Bronchial epithelial cell (primary cell): ENCODE measurements at regions not wholly inside any gene's neighbourhood (a gene's known extent, or its start where the extent isn't known, plus 50 kb on each side); places are given as distances from the start of the nearest gene placed in this dataset.

Experiments
- DNase-seq: peaks from one replicate; pipeline ENCODE4 v3.0.0-alpha.2; 2010; ENCODE audit warnings: low read depth
- FAIRE-seq: peaks from 2 replicates; lab custom pipeline; 2011; peaks lifted over from hg19 to GRCh38; lab: Jason Lieb, UNC
- H3K27me3 ChIP-seq: 2 replicates; pipeline ENCODE4 v1.5.1; 2011; ENCODE audit warnings: low read length; ENCODE audit not compliant: control insufficient read depth, insufficient read depth
- H3K36me3 ChIP-seq: 2 replicates; pipeline ENCODE4 v1.5.1; 2011; ENCODE audit warnings: low read length; ENCODE audit not compliant: control insufficient read depth, insufficient read depth
- H3K4me3 ChIP-seq: 2 replicates; pipeline ENCODE4 v1.5.1; 2011; ENCODE audit warnings: mild to moderate bottlenecking, low read depth, low read length, control low read depth
- CTCF ChIP-seq: IDR thresholded peaks from 2 replicates; pipeline ENCODE4 v1.5.1; 2011; ENCODE audit warnings: mild to moderate bottlenecking, moderate library complexity, low read length, control low read depth, inconsistent platforms; ENCODE audit not compliant: insufficient read depth, severe bottlenecking

DNA sequence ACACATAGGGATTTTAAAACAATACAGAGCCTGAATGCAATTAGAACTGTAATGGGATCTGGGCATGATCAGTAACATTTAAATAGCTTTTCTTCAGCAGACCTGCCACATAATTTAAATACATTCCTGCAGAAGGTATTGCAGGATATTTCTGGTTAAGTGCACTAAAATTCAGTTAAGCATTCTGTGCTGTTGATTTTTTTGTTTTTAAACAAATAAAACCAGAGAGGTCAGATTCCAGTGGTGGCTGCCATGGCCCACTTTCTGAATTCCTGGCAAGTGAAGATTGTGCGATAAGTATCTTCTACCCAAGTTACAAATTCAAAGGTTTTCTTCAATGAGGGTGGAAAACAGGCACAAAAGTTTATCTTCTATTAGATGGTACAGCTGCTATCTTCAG lies 98.7 kb downstream of the RAP2B start:
- no peak overlapping the region for H3K4me3 ChIP-seq
- H3K27me3 ChIP-seq: no peaks in the 10 kb centered on the region
- no peaks in the 10 kb centered on the region for H3K36me3 ChIP-seq
- no peak for FAIRE-seq
- TF ChIP-seq CTCF: no peak
- DNase-seq: no peak

- no peaks in the 10 kb centered on the region for H3K27me3 ChIP-seq
- DNase-seq (no peak), FAIRE-seq (no peak)
- no peak for TF ChIP-seq CTCF
- no peaks in the 10 kb centered on the region for H3K36me3 ChIP-seq
- H3K4me3 ChIP-seq: no peak overlapping the region
These were observed 104.6 kb downstream of the RAP2B start for GRCh38 chr3:153266619-153267018.

- no peak for TF ChIP-seq CTCF
- Histone ChIP-seq H3K36me3 (no peaks in the 10 kb centered on the region), H3K27me3 (no peaks in the 10 kb centered on the region), H3K4me3 (no peak overlapping the region)
- no peak for FAIRE-seq
- DNase-seq: no peak
These were observed 106.7 kb downstream of the RAP2B start for GRCh38 chr3:153268564-153269279.

- DNase-seq (no peak), FAIRE-seq (no peak)
- Histone ChIP-seq H3K4me3 (no peak overlapping the region), H3K27me3 (no peaks in the 10 kb centered on the region), H3K36me3 (no peaks in the 10 kb centered on the region)
- TF ChIP-seq CTCF: no peak
These were observed 107.7 kb downstream of the RAP2B start for GRCh38 chr3:153269730-153270129.

GRCh38 chr3:153273217-153273616 lies 111.2 kb downstream of the RAP2B start:
- no peak for DNase-seq
- Histone ChIP-seq H3K36me3 (no peaks in the 10 kb centered on the region), H3K4me3 (no peak overlapping the region), H3K27me3 (no peaks in the 10 kb centered on the region)
- FAIRE-seq: peak; percentile 7
- no peak for TF ChIP-seq CTCF
